ENCODE measurements at regions not wholly inside any gene's neighbourhood (a gene's known extent, or its start where the extent isn't known, plus 50 kb on each side); places are given as distances from the start of the nearest gene placed in this dataset.

GRCh38 chr1:239952348-239953308, 139.1 kb upstream of the FMN2 start:
- H4K20me1 ChIP-seq (replicated peaks; ENCODE audit: control insufficient read depth, insufficient read depth, low read length): no peaks in the 10 kb centered on the region
- CTCF ChIA-PET (ENCODE audit: low intra/inter-chr PET ratio): interaction anchor here (1.6 kb wide), 1 partner anchor 24 kb away, joined by 5 read pairs; no protein-coding TSS in a partner anchor
- intact Hi-C loops (cut with micrococcal nuclease) (loop anchor here (10.0 kb wide), 1 partner anchor 192 kb away; no protein-coding TSS in a partner anchor), in situ Hi-C loops (cut with MboI) (no loop called here)
- no peaks in the 10 kb centered on the region for H3K4me1 ChIP-seq (replicated peaks in 1 of 2; ENCODE audit: control insufficient read depth in 2 of 2, insufficient read depth in 2 of 2, low read length in 2 of 2)
- H3K27me3 ChIP-seq (ENCODE audit: control insufficient read depth in 2 of 2, insufficient read depth in 2 of 2, low read length in 2 of 2): no peaks in the 10 kb centered on the region
- H3K27ac ChIP-seq (ENCODE audit: extremely low read depth, low read depth, low read length): no peak overlapping the region
- BruUV-seq (replicated peaks): no TSS peak
- H3K9me1 ChIP-seq (ENCODE audit: control insufficient read depth, insufficient read depth, low read length): no peaks in the 10 kb centered on the region
- H3K9ac ChIP-seq (ENCODE audit: insufficient read depth in 1 of 2, low read depth in 2 of 2, low read length in 2 of 2): no peak overlapping the region
- H3K4me2 ChIP-seq (ENCODE audit: insufficient read depth, low read length): no peak overlapping the region
- DNase-seq (ENCODE audit: extremely low read depth in 1 of 4, low spot score in 3 of 4): peak in 3 of 4 experiments; percentile 21 to 23 (median 22)
- H3K9me3 ChIP-seq (replicated peaks; ENCODE audit: control insufficient read depth, insufficient read depth, low read depth, low read length): no peaks in the 10 kb centered on the region
- POLR2A ChIA-PET: interaction anchor here (0.5 kb wide), 1 partner anchor 33 kb away, joined by 3 read pairs; no protein-coding TSS in a partner anchor
- no peak overlapping the region for H2AFZ ChIP-seq (ENCODE audit: low read depth, low read length)
- FAIRE-seq: no peak
- no peak overlapping the region for H3K4me3 ChIP-seq
- ATAC-seq: peak; percentile 67; the same call in 2 of the 3 replicates
- H3K36me3 ChIP-seq (ENCODE audit: control insufficient read depth, insufficient read depth, low read length): no peaks in the 10 kb centered on the region
- under 1% methylated on average over 9 of the region's 10 CpGs for WGBS (ENCODE audit: insufficient coverage, low coverage, missing lambda C conversion rate)
- peak; percentile 9 to 44 (median 24); a peak in 3 of 6 replicates for TF ChIP-seq CTCF (IDR thresholded peaks at IDR 0.05 in 2 of 3, conservative IDR thresholded peaks at IDR 0.05 in 1 of 3; ENCODE audit: insufficient read depth in 2 of 3, low read depth in 1 of 3, low read length in 3 of 3)
- no peak for TF ChIP-seq ZNF384 (IDR thresholded peaks at IDR 0.05; ENCODE audit: low read depth, low read length)
- H3K79me2 ChIP-seq (ENCODE audit: control insufficient read depth, insufficient read depth, low read length): no peaks in the 10 kb centered on the region

Data from K562 (cell line).